ENCODE measurements at regions not wholly inside any gene's neighbourhood (a gene's known extent, or its start where the extent isn't known, plus 50 kb on each side); places are given as distances from the start of the nearest gene placed in this dataset.
A peak's percentile ranks its signal among the peaks of the same experiment; 100 is the strongest.

DNA sequence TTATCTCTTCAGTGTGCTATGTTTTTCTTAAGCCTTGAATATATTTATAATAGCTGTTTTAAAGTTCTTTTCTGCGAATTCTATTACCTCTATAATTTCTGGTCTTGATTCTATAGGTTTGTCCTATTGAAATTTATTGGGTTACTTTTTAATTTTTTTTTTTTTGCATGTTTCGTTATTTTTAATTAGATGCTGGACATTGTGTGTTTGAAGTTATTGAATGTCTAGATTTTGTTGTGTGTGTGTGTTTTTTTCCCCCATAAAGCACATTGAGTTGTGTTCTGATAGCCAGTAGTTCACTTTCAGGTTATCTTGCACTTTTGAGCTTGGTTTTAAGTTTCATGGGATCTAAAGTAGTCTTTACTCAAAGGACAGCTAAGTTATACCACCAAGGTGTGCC, 394.9 kb downstream of the RPS24 start:
- H3K27me3 ChIP-seq = no peaks in the 10 kb centered on the region
- no peak for ATAC-seq
- H3K27ac ChIP-seq = no peak overlapping the region
- no peak for DNase-seq
- H3K9me3 ChIP-seq = peaks cover 0 to 13% of the 10 kb centered on the region in 2 donors
- H3K4me1 ChIP-seq = no peaks in the 10 kb centered on the region
- intact Hi-C loops (cut with DNase I) = no loop called here
- H3K4me3 ChIP-seq = no peak overlapping the region
- H3K36me3 ChIP-seq = no peaks in the 10 kb centered on the region
- TF ChIP-seq, protein P1, sequence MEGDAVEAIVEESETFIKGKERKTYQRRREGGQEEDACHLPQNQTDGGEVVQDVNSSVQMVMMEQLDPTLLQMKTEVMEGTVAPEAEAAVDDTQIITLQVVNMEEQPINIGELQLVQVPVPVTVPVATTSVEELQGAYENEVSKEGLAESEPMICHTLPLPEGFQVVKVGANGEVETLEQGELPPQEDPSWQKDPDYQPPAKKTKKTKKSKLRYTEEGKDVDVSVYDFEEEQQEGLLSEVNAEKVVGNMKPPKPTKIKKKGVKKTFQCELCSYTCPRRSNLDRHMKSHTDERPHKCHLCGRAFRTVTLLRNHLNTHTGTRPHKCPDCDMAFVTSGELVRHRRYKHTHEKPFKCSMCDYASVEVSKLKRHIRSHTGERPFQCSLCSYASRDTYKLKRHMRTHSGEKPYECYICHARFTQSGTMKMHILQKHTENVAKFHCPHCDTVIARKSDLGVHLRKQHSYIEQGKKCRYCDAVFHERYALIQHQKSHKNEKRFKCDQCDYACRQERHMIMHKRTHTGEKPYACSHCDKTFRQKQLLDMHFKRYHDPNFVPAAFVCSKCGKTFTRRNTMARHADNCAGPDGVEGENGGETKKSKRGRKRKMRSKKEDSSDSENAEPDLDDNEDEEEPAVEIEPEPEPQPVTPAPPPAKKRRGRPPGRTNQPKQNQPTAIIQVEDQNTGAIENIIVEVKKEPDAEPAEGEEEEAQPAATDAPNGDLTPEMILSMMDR (IDR thresholded peaks at IDR 0.05) = no peak

DNA sequence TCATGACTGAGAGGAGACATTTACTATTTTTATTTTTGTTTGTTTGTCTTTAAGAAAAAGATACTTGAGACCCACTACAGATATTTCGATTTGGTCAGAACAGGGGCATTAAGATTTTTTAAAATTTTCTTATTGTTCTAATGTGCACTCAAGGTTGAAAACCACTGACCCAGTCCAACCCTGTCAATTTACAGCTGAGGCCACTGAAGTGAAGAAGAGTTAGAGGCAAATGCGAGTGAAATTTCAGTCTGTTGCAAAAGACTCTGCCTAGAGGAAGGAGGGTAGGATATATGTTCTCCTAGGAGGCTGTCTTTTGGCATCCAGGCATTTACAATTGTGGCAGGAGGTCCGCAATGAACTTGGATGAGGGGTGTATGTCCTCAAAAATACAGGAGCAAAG, 396.3 kb downstream of the RPS24 start:
- Histone ChIP-seq H3K4me1 (no peaks in the 10 kb centered on the region), H3K36me3 (no peaks in the 10 kb centered on the region), H3K27me3 (no peaks in the 10 kb centered on the region), H3K9me3 (peaks cover 0 to 6% of the 10 kb centered on the region in 2 donors), H3K27ac (no peak overlapping the region), H3K4me3 (no peak overlapping the region)
- DNase-seq (no peak), ATAC-seq (no peak)
- intact Hi-C loops (cut with DNase I) = no loop called here
- TF ChIP-seq, protein P1 (IDR thresholded peaks at IDR 0.05) = no peak

DNA sequence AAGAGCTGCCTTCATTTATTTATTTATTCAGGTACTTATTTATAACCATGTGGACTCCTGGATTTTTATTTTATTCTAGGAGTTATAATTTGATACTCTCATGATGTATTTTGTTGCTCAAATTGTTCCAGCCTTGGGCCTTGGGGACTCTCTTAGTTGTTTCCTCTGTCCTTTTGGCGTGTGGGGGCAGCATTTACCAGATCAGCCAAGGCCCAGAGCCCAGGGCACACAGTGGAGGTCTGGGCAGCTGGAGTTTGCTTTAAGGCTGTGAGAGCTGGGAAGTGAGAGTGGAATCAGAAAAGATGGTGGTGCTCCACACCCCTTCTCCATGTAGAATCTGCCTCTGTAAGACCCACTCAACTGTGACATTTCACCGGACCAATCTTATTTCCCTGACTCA, 398.9 kb downstream of the RPS24 start:
- no peak for DNase-seq
- H3K27ac ChIP-seq = no peak overlapping the region
- H3K4me3 ChIP-seq = no peak overlapping the region
- H3K36me3 ChIP-seq = no peaks in the 10 kb centered on the region
- ATAC-seq = no peak
- intact Hi-C loops (cut with DNase I) = no loop called here
- H3K27me3 ChIP-seq = no peaks in the 10 kb centered on the region
- TF ChIP-seq, protein P1 (IDR thresholded peaks at IDR 0.05) = no peak
- no peaks in the 10 kb centered on the region for H3K9me3 ChIP-seq
- no peaks in the 10 kb centered on the region for H3K4me1 ChIP-seq

DNA sequence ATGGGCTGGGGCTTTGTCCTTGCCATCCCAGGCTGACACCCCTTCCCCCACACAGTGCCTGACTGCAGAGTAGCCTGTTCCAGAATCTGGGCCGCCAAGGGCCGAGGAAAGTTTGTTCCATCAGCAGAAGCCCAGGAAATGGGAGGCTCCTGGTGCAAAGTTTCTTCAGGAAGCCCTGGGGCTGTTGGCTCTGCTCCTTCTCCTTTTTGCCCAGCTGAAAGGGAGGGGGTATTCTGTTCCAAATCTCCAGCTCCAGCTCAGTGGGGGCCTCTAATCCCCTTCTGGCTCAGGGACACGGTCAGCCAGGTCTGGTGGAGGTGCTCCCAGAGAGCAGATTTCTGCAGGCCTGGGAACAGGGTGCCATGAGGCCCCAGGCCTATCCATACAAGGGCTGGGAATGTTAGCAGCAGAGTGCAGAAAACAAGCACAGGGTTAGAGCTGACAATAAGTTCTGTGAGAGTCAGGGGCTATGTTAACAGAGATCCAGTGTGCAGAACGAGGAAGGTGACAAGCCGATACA, 399.5 kb downstream of the RPS24 start:
- DNase-seq (no peak), ATAC-seq (no peak)
- Histone ChIP-seq H3K4me3 (no peak overlapping the region), H3K36me3 (no peaks in the 10 kb centered on the region), H3K27me3 (no peaks in the 10 kb centered on the region), H3K4me1 (no peaks in the 10 kb centered on the region), H3K27ac (no peak overlapping the region), H3K9me3 (no peaks in the 10 kb centered on the region)
- intact Hi-C loops (cut with DNase I) = no loop called here
- TF ChIP-seq, protein P1 (IDR thresholded peaks at IDR 0.05) = no peak

DNA sequence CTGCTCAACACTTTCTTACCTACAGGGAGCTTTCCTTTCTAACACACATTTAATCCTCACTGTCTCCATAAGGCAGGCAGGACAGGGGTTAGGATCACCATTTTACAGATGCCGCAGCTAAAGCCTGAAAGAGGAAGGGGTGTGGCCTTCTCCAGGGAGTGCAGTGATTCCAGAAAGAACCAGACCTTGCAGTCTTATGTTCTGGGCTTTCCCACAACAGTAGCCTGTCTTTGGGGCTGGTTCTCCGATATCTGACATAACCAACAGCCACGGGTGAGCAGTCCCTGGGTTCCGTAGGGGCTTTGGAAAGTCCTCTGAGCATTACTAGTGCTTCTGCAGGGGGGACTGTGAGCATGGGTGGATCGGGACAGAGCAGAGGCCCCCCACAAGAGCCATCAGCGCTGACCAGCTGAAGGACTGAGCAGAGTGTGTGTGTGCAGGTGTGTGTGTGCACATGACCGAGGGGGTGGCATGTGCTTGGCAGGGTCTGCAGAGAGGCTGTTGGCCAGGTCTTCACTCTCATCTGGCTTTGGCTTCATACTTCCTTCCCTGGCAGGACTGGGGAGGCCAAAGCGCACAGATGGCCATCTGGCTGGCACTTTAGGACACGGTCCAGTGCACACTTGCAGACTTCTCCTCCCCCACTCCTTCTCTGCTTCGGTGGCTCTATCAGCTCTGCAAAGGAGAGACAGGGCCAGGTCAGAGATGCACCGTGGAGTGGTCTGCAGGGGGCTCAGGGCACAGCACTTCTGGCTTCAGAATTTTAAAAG, 400.3 kb downstream of the RPS24 start:
- Histone ChIP-seq H3K27ac (no peak overlapping the region), H3K27me3 (no peaks in the 10 kb centered on the region), H3K36me3 (no peaks in the 10 kb centered on the region), H3K4me1 (no peaks in the 10 kb centered on the region), H3K4me3 (no peak overlapping the region), H3K9me3 (no peaks in the 10 kb centered on the region)
- TF ChIP-seq, protein P1 (IDR thresholded peaks at IDR 0.05) = no peak
- DNase-seq = no peak
- ATAC-seq = peak; percentile 53
- intact Hi-C loops (cut with DNase I) = no loop called here

Data from left lung (tissue), 4 donors.